GM12872 (cell line): ENCODE measurements at regions not wholly inside any gene's neighbourhood (a gene's known extent, or its start where the extent isn't known, plus 50 kb on each side); places are given as distances from the start of the nearest gene placed in this dataset.

Experiments
- CTCF ChIP-seq: IDR thresholded peaks from 3 replicates; pipeline ENCODE4 v1.5.1; 2011; ENCODE audit warnings: low read depth, mild to moderate bottlenecking, low read length, moderate library complexity; ENCODE audit not compliant: insufficient read depth

GRCh38 chr21:15966651-15967050 lies 236.9 kb downstream of the USP25 start:
- no peak for TF ChIP-seq CTCF

GRCh38 chr21:15967661-15968060 lies 237.9 kb downstream of the USP25 start:
- TF ChIP-seq CTCF = no peak

GRCh38 chr21:15968776-15969310 lies 239.1 kb downstream of the USP25 start:
- no peak for TF ChIP-seq CTCF

- TF ChIP-seq CTCF = no peak
Measured at GRCh38 chr21:15976807-15977206, 247.0 kb downstream of the USP25 start.

- no peak for TF ChIP-seq CTCF
Measured at GRCh38 chr21:15978215-15978738, 248.5 kb downstream of the USP25 start.

GRCh38 chr21:15986277-15986676 lies 256.5 kb downstream of the USP25 start:
- no peak for TF ChIP-seq CTCF

GRCh38 chr21:15992171-15992570 lies 262.4 kb downstream of the USP25 start:
- TF ChIP-seq CTCF = no peak
